HG02981 (cell line): ENCODE measurements at regions not wholly inside any gene's neighbourhood (a gene's known extent, or its start where the extent isn't known, plus 50 kb on each side); places are given as distances from the start of the nearest gene placed in this dataset.

ENCODE experiments used
- ATAC-seq: cut with Tn5 transposase; IDR thresholded peaks from one replicate; pipeline ENCODE4 v1.9.1; 2021; ENCODE audit warnings: mild to moderate bottlenecking, moderate library complexity; ENCODE audit not compliant: unreplicated experiment

GRCh38 chrX:39829965-39830364, 267.8 kb downstream of the BCOR start:
- no peak for ATAC-seq

GRCh38 chrX:39830414-39830813, 267.3 kb downstream of the BCOR start:
- no peak for ATAC-seq

- ATAC-seq, result no peak
Observed at GRCh38 chrX:39832211-39832610, 265.5 kb downstream of the BCOR start.

GRCh38 chrX:39834600-39834999, 263.2 kb downstream of the BCOR start:
- no peak for ATAC-seq

- no peak for ATAC-seq
Observed at GRCh38 chrX:39835241-39835640, 262.5 kb downstream of the BCOR start.

- ATAC-seq, result no peak
Observed at GRCh38 chrX:39835776-39836175, 262.0 kb downstream of the BCOR start.

- no peak for ATAC-seq
Observed at GRCh38 chrX:39836802-39837420, 260.8 kb downstream of the BCOR start.

GRCh38 chrX:39837688-39838087, 260.1 kb downstream of the BCOR start:
- ATAC-seq, result no peak

- ATAC-seq, result no peak
Observed at GRCh38 chrX:39839371-39839770, 258.4 kb downstream of the BCOR start.

- ATAC-seq, result no peak
Observed at GRCh38 chrX:39840133-39840532, 257.6 kb downstream of the BCOR start.

GRCh38 chrX:39840581-39841093, 257.1 kb downstream of the BCOR start:
- no peak for ATAC-seq

GRCh38 chrX:39841604-39842003, 256.2 kb downstream of the BCOR start:
- ATAC-seq, result no peak

GRCh38 chrX:39842281-39842973, 255.3 kb downstream of the BCOR start:
- no peak for ATAC-seq

- ATAC-seq, result no peak
Observed at GRCh38 chrX:39843318-39843717, 254.4 kb downstream of the BCOR start.

- ATAC-seq, result no peak
Observed at GRCh38 chrX:39845233-39845632, 252.5 kb downstream of the BCOR start.

GRCh38 chrX:39846460-39846859, 251.3 kb downstream of the BCOR start:
- no peak for ATAC-seq

GRCh38 chrX:39848243-39848642, 249.5 kb downstream of the BCOR start:
- ATAC-seq, result no peak

GRCh38 chrX:39848900-39849299, 248.9 kb downstream of the BCOR start:
- no peak for ATAC-seq

- ATAC-seq, result no peak
Observed at GRCh38 chrX:39850209-39850608, 247.5 kb downstream of the BCOR start.

- no peak for ATAC-seq
Observed at GRCh38 chrX:39850630-39851152, 247.1 kb downstream of the BCOR start.

- ATAC-seq, result no peak
Observed at GRCh38 chrX:39851745-39852455, 245.9 kb downstream of the BCOR start.

- ATAC-seq, result no peak
Observed at GRCh38 chrX:39852491-39852890, 245.3 kb downstream of the BCOR start.
